ENCODE measurements at regions not wholly inside any gene's neighbourhood (a gene's known extent, or its start where the extent isn't known, plus 50 kb on each side); places are given as distances from the start of the nearest gene placed in this dataset.
"Not testable (repeated sequence)": the region's sequence is repeated elsewhere in the genome, so short reads cannot be mapped to it uniquely, and the experiment has no call there.

DNA sequence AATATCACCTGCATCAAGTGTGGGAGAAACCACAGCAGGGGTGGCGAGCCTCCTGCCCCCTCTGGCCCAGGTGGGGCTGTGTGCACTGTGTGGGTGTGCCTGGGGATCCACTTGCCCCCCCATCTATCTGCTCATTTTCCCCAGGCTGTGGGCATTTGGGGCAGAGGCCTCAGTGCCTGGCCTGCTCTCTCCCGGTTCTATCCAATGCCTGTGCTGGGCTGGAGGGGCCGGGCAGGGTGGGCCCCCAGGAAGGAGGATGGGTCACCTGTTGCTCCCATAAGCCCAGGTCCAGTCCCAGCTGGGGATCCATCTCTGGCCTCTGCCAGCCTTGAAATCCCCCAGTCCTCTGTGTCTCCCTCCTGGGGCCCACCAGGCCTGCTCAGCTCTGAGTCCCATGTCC, 105.6 kb downstream of the TMEM121 start:
- H3K4me1 ChIP-seq, result no peaks in the 10 kb centered on the region
- no peaks in the 10 kb centered on the region for H3K27me3 ChIP-seq
- intact Hi-C loops (cut with DNase I; ENCODE audit: low total_unique reads), result no loop called here
- TF ChIP-seq CTCF (IDR thresholded peaks at IDR 0.05), result no peak
- no peak for TF ChIP-seq POLR2A (IDR thresholded peaks at IDR 0.05)
- H3K36me3 ChIP-seq (ENCODE audit: low read depth, missing control alignments), result no peaks in the 10 kb centered on the region
- H3K27ac ChIP-seq, result no peak overlapping the region
- H3K9me3 ChIP-seq, result no peaks in the 10 kb centered on the region
- WGBS, 2 donors, result 82 to 83% methylated on average over 3 of the region's 3 CpGs
- H3K4me3 ChIP-seq, result no peak overlapping the region
- no peak for DNase-seq

DNA sequence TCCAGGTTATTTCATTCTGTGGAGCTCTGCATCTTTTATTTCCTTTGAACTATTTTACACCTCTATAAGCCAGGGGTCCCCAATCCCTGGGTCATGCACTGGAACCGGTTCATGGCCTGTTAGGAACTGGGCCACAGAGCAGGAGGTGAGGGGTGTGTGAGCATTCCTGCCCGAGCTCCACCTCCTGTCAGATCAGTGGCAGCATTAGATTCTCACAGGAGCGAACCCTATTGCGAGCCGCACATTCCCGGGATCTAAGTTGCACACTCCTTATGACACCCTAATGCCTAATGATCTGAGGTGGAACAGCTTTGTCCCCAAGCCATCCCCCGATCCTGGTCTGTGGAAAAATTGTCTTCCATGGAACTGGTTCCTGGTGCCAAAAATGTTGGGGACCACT, 107.2 kb downstream of the TMEM121 start:
- WGBS, 2 donors, result 75 to 79% methylated on average over 7 of the region's 7 CpGs

GRCh38 chr14:105635560-105635959, 109.2 kb downstream of the TMEM121 start:
- H3K9me3 ChIP-seq, result no peaks in the 10 kb centered on the region
- intact Hi-C loops (cut with DNase I; ENCODE audit: low total_unique reads), result no loop called here
- no peaks in the 10 kb centered on the region for H3K4me1 ChIP-seq
- H3K36me3 ChIP-seq (ENCODE audit: low read depth, missing control alignments), result no peaks in the 10 kb centered on the region
- H3K4me3 ChIP-seq, result no peak overlapping the region
- no peaks in the 10 kb centered on the region for H3K27me3 ChIP-seq
- no peak for DNase-seq
- no CpG with 5 or more reads among the region's 22 CpGs for WGBS, 2 donors
- no peak overlapping the region for H3K27ac ChIP-seq
- TF ChIP-seq CTCF (IDR thresholded peaks at IDR 0.05) (no peak), POLR2A (IDR thresholded peaks at IDR 0.05) (no peak)

More for the DNA sequence above, 107.2 kb downstream of the TMEM121 start:
- H3K27me3 ChIP-seq; H3K9me3 ChIP-seq; H3K27ac ChIP-seq; intact Hi-C loops (cut with DNase I; ENCODE audit: low total_unique reads); H3K4me1 ChIP-seq; H3K36me3 ChIP-seq (ENCODE audit: low read depth, missing control alignments); DNase-seq; H3K4me3 ChIP-seq: not testable (repeated sequence)

- H3K4me1 ChIP-seq; H3K36me3 ChIP-seq (ENCODE audit: low read depth, missing control alignments); H3K9me3 ChIP-seq; H3K27ac ChIP-seq; H3K27me3 ChIP-seq; H3K4me3 ChIP-seq; DNase-seq; intact Hi-C loops (cut with DNase I; ENCODE audit: low total_unique reads): not testable (repeated sequence)
- WGBS, 2 donors, result no CpG with 5 or more reads among the region's 7 CpGs
Measured at GRCh38 chr14:105636021-105636420, 109.6 kb downstream of the TMEM121 start.

DNA sequence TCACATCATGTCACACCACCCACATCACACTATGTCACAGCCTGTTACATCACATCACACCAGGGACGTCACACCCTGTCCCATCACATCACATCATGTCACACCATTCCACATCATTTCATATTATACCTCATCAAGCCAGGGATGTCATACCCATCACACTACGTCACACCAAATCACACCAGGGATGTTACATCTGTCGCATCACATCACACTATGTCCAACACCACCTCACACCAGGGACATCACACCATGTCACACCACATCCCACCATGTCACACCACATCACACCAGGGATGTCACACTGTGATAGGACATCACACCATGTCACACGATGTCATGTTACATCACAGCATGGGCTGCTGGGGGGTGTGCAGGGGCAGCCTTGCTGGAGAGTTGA, 110.6 kb downstream of the TMEM121 start:
- Histone ChIP-seq H3K4me3 (no peak overlapping the region), H3K9me3 (no peaks in the 10 kb centered on the region), H3K27ac (no peak overlapping the region), H3K36me3 (ENCODE audit: low read depth, missing control alignments) (no peaks in the 10 kb centered on the region), H3K27me3 (no peaks in the 10 kb centered on the region), H3K4me1 (no peaks in the 10 kb centered on the region)
- no peak for DNase-seq
- 98% methylated on average over 4 of the region's 4 CpGs; no CpG with 5 or more reads in 1 of the 2 donors for WGBS, 2 donors
- TF ChIP-seq CTCF (IDR thresholded peaks at IDR 0.05) (no peak), POLR2A (IDR thresholded peaks at IDR 0.05) (no peak)
- intact Hi-C loops (cut with DNase I; ENCODE audit: low total_unique reads), result no loop called here

- 90 to 94% methylated on average over 6 of the region's 10 CpGs for WGBS, 2 donors
- intact Hi-C loops (cut with DNase I; ENCODE audit: low total_unique reads); H3K4me1 ChIP-seq; H3K27ac ChIP-seq; H3K4me3 ChIP-seq; H3K36me3 ChIP-seq (ENCODE audit: low read depth, missing control alignments); H3K27me3 ChIP-seq; H3K9me3 ChIP-seq; DNase-seq: not testable (repeated sequence)
Measured at GRCh38 chr14:105637345-105637744, 111.0 kb downstream of the TMEM121 start.

DNA sequence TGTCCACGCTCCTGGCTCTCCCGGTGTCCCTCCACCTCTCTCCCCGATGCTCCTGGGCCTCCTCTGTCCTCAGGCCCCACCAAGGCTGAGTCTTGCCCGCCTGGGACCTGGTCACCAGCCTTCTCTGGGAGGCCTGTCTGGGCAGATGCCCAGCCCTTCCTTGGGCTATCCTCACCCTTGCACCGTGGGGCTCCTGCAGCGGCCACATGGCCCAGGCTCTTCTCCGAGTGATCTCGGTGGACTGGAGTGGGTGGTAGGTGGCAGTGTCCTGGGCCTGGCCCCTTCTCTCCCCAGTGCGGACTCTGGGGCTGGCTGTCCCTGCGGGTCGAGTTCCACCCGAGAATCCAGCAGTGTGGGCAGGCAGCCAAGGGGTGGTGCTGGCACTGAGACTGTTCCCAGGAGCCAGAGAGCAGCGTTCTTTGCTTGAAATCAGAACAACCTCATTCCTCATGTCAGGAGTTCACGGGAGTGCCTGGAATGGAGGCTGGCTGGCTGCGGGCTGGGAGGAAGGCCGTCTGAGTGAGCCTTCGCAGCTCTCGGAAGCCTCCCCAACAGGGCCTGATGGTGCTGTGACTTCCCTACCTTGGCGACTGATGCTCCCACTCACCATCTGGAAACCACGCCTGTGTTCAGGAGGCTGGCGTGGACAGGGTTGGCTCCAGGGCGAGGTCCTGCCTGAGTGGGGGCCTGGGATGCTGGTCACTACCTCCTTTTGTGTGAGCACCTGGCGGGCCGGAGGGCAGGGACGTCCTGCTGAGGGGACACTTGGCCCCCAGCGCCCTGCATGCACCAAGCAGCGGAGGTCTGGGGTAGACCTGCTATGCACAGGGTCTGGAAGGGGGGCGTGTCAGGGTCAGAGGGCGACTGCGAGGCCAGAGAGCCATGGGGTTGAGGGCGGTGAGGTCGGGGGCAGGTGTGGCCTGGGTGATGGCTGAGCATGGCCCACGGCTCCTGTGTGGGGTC, 113.9 kb downstream of the TMEM121 start:
- H3K27ac ChIP-seq, result not testable (repeated sequence)

More for the DNA sequence above, 113.9 kb downstream of the TMEM121 start:
- H3K36me3 ChIP-seq (ENCODE audit: low read depth, missing control alignments); intact Hi-C loops (cut with DNase I; ENCODE audit: low total_unique reads); H3K9me3 ChIP-seq; H3K27me3 ChIP-seq; H3K4me3 ChIP-seq; DNase-seq; H3K4me1 ChIP-seq: not testable (repeated sequence)
- 69 to 91% methylated on average over 6 to 19 of the region's 33 CpGs for WGBS, 2 donors

All from testis (tissue), 2 donors.